HG03558 (cell line): ENCODE measurements at regions not wholly inside any gene's neighbourhood (a gene's known extent, or its start where the extent isn't known, plus 50 kb on each side); places are given as distances from the start of the nearest gene placed in this dataset.
"Not testable (repeated sequence)": the region's sequence is repeated elsewhere in the genome, so short reads cannot be mapped to it uniquely, and the experiment has no call there.

Source experiments
- ATAC-seq: cut with Tn5 transposase; IDR thresholded peaks from one replicate; pipeline ENCODE4 v1.9.1; 2021; ENCODE audit warnings: moderate number of reproducible peaks; ENCODE audit not compliant: unreplicated experiment; ENCODE audit errors: extremely low read depth

- ATAC-seq = no peak
Measured at GRCh38 chr3:72043204-72044133, 258.5 kb upstream of the PROK2 start.

- ATAC-seq = no peak
Measured at GRCh38 chr3:72042397-72043203, 257.7 kb upstream of the PROK2 start.

GRCh38 chr3:72041511-72041910 is 256.6 kb upstream of the PROK2 start:
- ATAC-seq = no peak

GRCh38 chr3:72041076-72041475 is 256.1 kb upstream of the PROK2 start:
- no peak for ATAC-seq

- no peak for ATAC-seq
Measured at GRCh38 chr3:72039677-72040076, 254.7 kb upstream of the PROK2 start.

GRCh38 chr3:72036899-72037298 is 252.0 kb upstream of the PROK2 start:
- ATAC-seq = no peak

- no peak for ATAC-seq
Measured at GRCh38 chr3:72035606-72036005, 250.7 kb upstream of the PROK2 start.

- no peak for ATAC-seq
Measured at GRCh38 chr3:72034986-72035385, 250.0 kb upstream of the PROK2 start.

- ATAC-seq = no peak
Measured at GRCh38 chr3:72033666-72034428, 248.9 kb upstream of the PROK2 start.

GRCh38 chr3:72032441-72033135 is 247.6 kb upstream of the PROK2 start:
- ATAC-seq = no peak

- ATAC-seq = no peak
Measured at GRCh38 chr3:72031581-72031980, 246.6 kb upstream of the PROK2 start.

GRCh38 chr3:72030296-72030695 is 245.3 kb upstream of the PROK2 start:
- not testable (repeated sequence) for ATAC-seq

GRCh38 chr3:72028726-72029125 is 243.8 kb upstream of the PROK2 start:
- not testable (repeated sequence) for ATAC-seq

GRCh38 chr3:72028307-72028706 is 243.4 kb upstream of the PROK2 start:
- ATAC-seq = not testable (repeated sequence)

- ATAC-seq = not testable (repeated sequence)
Measured at GRCh38 chr3:72027728-72028127, 242.8 kb upstream of the PROK2 start.

- no peak for ATAC-seq
Measured at GRCh38 chr3:72022027-72022426, 237.1 kb upstream of the PROK2 start.

GRCh38 chr3:72021531-72021930 is 236.6 kb upstream of the PROK2 start:
- ATAC-seq = no peak

- ATAC-seq = no peak
Measured at GRCh38 chr3:72018343-72018984, 233.5 kb upstream of the PROK2 start.

- no peak for ATAC-seq
Measured at GRCh38 chr3:72017935-72018334, 233.0 kb upstream of the PROK2 start.
